NCI-H1092 (cell line): ENCODE measurements at regions not wholly inside any gene's neighbourhood (a gene's known extent, or its start where the extent isn't known, plus 50 kb on each side); places are given as distances from the start of the nearest gene placed in this dataset.
"Not testable (repeated sequence)": the region's sequence is repeated elsewhere in the genome, so short reads cannot be mapped to it uniquely, and the experiment has no call there.

Experiments used
- DNase-seq: peaks from one replicate; lab custom pipeline; 2025; lab: John Stamatoyannopoulos, UW

DNA sequence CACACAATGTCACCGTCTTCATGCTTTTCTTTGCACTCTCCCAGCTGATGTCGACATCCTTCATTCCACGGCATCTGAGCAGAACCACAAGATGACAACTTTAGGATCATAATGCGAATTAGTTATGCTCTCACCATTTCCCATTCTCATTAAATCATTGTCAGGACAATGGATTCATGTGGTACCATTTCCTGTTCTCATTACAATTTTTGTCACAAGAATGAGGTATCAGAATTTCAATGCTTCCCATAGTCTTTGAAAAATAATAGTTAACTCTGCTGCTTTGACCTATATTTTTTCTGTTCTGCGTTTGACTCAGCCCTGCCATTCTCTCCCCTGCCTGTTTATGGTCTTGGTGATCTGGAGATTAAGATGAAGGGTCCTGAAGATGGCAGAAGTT is 175.7 kb upstream of the MDFIC2 start:
- DNase-seq: no peak

DNA sequence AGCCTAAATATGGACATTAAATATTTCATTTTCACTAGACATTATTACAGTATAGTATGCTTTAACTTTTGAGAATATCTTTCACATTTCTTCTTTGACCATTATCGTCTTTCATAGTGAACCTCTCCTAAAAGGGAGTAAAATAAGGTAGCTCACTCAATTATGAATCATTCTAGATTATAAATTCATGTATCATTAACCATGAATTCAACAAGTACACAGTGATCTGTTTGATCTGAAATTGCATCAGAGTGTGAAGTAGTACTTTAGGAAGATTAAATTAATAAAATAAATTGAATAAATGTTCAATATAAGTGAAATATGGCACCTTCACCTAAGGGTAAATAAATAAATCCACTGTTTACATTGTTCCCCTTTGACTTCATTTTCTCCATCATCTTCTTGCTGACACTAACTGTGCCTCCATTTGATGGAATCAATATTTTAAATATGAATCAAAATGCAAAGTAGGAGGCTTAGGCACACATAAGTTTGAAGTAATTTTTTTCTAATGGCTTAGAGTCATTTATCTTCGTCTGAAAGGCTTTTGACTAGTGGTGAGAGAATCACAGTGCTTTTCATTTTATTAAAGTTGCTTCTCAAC is 174.1 kb upstream of the MDFIC2 start:
- no peak for DNase-seq

DNA sequence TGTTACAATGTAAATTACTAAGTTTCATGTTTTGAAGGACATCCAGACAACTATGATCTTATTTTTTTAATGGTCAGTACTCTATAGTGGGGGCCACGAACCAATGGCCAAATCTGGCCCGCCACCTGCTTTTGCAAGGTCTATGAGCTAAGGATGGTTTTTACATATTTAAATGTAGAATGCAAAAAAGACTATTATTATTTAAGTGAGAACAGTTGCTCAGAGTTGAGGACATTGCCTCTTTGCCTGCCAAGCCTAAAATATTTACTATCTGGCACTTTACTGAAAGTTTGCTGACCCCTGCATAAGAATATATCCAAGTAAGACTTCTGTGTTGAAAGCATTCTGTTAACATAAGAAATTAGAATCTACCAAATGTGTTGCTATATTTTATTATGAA is 163.7 kb upstream of the MDFIC2 start:
- no peak for DNase-seq

DNA sequence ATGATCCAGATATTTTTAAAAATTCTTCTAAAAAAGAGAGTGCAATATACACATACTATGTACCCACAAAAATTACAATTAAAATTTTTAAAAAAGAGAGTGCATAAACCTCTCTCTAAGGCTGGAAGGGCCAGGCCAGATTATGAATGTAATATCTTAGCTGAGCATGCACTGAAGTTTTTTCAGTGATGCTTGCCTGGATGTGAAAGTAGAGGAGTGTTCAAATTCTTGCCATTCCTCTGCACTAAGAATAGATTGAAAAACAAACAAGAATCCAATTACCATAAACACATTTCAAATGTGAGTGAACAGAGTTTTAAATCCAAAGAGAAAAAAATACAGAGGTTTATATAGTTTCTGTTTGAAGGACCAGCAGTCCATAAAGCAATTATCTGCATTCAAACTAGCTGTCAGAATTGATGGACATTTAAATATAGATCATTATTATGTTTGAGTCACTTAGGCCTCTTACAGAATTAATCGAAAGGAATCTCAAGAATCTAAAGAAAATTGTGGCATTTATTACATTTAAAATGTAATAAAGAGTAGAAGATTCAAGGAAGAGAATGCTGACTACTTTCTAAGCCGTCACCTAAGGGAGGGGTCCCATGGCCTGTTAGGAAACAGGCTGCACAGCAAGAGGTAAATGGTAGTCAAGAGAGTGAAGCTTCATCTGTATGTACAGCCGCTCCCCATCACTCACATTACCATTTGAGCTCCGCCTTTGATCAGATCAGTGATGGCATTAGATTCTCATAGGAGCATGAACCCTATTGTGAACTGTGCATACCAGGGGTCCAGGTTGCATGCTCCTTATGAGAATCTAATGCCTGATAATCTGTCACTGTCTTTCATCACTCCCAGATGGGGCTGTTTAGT is 159.3 kb upstream of the MDFIC2 start:
- no peak for DNase-seq

DNA sequence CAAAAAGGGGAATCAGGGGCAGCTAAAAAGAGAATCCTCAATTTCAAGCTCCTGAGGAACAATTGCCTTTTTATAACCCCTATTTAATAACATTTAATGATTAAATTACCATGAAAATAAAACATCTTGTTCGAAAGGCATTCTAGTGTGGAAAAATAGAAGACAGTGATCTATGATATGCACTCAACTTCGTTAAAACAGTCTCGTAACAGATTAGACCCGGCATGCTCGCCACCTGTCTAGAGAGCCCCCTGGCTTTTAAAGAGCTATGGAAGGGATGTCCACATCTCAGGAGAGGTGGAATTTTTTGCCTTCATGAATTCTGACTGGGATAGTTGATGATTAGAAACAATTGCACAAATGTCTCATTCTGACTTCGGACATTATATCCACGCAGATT is 153.7 kb upstream of the MDFIC2 start:
- DNase-seq: no peak

DNA sequence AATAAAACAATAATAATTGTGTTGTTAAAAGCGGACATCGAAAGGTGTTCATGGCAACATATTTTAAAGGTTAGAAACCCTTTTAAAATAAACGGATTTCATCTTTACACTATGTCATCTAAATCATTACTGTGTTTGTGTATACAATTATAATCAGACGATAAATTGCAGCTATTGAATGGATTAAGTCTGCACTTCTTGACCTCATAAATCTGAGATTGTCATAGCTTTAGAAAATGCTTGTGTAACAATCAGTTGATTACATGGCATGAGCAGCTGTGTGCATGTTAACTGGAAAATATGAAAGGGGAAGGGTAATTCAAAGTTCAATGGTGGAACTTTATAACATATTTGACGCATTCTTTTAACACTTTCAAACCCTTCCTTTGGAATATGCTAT is 152.4 kb upstream of the MDFIC2 start:
- no peak for DNase-seq

DNA sequence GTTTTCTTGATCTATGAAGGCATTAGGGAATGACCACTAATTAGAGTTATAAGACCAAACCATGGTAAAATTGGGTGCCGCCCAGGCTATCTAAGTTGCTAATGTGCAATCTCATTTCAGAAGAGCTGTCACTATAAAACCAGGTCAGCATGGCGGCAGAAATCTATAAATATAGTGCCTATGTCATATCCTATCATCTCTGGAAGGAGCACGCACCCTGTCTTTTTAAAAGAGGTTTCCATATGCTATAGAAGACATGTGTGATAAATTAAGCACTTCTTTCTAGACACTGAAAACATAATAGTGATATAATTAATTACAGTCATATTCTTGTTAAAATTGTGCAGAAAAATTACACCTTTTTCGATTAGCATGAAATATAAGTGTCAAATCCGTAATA is 152.0 kb upstream of the MDFIC2 start:
- DNase-seq: no peak

DNA sequence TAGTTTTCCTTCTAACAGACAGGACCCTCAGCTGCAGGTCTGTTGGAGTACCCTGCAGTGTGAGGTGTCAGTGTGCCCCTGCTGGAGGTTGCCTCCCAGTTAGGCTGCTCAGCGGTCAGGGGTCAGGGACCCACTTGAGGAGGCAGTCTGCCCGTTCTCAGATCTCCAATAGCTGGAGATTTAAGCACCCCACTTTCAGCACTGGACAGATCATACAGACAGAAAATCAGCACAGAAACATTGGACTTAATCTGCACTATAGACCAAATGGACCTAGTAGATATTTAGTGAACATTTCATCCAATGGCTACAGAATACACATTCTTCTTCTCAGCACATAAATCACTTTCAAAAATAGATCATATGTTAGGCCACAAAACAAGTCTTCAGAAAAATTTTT is 137.8 kb upstream of the MDFIC2 start:
- not testable (repeated sequence) for DNase-seq

DNA sequence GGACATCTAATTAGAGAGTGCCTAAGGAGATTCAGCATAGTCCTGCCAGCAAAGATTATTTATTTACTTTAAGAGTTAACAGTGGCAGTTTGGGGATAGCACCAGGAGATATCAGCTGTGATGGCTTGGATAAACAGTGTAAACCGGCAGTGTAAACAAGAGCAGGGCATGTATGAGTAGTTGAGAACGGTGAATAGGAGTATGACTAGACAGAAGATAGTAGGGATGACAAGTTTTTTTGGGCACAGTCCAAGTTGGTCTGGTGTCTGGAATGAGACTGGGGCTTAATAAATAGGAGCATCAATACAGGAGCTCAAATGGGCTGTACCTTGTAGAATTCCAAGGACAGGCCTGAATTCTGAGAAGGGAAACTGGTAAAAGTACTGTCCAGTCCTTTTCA is 123.0 kb upstream of the MDFIC2 start:
- not testable (repeated sequence) for DNase-seq

DNA sequence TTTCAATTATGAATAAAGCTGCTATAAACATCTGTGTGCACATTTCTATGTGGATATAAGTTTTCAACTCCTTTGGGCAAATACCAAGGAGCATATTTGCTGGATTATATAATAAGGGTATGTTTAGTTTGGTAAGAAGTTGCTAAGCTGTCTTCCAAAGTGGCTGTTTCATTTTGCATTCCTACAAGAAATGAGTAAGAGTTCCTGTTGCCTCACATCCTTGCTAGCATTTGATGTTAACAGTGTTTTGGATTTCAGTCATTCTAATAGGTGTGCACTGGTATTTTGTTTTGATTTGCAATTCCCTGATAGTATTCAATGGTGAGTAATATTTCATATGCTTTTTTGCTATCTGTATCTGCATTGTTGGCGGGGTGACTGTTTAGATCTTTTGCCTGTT is 120.7 kb upstream of the MDFIC2 start:
- DNase-seq: no peak

DNA sequence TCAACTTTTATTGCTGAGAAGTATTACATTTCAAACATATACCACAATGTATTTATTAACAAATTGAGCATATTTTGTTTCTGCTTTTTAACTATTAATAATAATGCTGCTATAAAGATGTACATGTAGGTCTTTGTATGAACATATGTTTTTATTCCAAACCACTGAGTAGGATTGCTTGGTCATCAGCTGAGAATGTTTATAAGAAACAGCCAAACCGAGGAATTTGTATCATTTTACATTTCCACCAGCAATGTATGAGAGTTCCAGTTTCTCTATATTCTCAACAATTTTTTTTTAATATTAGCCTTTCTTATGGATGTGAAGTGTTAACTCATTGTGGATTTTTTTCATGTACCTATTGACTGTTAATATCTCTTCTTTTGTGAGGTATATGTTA is 119.5 kb upstream of the MDFIC2 start:
- DNase-seq: no peak

DNA sequence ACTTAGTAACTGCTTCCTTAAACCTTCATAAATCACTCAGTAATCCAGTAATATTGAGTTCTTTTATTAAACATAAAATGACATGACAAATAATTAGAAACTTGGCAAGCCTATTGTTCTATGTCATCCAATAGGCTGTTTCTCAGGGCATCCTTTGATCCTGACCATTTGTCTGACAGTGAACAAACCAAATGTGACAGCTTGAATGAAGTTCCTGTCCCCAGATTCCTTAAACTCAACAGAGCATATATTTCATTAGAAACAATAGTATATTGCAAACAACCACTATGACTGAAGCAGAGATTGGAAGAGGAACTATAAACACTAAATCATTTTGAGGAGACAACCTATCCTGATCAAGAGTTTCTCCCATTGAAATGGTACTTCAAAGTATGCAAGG is 113.6 kb upstream of the MDFIC2 start:
- no peak for DNase-seq

DNA sequence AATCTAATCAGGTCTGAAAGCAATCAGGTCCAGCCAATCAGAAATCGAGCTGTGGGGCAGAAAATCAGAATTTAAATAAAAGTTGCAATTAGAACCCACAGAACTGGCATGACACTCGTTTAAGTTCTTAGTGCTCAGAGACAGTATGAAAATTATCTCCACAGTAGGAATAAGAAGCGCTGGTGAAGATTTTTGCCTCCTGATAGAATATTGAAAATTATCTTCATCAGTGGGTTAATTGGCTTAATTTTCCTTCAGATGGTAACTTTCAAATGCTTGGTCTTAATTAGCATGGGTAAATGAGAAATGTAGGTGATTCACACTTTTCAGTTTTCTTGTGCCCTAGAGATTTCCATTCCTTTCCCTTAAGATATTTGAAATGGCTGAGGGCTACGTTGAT is 109.1 kb upstream of the MDFIC2 start:
- no peak for DNase-seq

DNA sequence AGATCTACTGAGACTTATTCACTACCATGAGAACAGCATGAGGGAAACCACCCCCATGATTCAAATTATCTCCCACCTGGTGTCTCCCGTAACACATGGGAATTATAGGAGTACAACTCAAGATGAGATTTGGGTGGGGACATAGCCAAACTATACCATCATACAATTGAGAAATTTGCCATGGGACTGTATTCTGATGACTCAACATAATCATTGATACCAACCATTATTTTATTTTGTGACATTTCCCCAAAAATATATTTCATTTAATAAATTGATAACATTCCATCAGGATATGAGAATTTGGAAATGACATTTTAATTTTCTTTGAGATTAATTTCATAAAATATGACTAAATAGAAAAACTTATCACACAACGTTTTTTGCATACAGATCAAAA is 96.6 kb upstream of the MDFIC2 start:
- DNase-seq: no peak

DNA sequence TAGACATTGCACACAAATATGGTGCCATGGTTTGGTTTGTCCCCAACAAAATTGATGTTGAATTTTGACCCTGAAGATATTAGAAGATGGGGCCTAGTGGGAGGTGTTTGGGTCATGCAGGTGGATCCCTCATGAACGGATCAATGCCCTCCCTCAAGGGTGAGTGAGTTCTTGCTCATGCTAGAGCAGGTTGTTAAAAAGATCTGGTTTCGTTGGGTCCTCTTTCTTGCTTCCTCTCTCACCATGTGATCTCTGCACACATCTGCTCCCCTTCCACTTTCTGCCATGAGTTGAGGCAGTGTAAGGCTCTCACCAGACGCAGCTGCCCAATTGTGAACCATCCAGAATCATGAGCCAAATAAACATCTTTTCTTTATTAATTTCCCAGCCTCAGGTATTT is 87.8 kb upstream of the MDFIC2 start:
- DNase-seq: no peak

DNA sequence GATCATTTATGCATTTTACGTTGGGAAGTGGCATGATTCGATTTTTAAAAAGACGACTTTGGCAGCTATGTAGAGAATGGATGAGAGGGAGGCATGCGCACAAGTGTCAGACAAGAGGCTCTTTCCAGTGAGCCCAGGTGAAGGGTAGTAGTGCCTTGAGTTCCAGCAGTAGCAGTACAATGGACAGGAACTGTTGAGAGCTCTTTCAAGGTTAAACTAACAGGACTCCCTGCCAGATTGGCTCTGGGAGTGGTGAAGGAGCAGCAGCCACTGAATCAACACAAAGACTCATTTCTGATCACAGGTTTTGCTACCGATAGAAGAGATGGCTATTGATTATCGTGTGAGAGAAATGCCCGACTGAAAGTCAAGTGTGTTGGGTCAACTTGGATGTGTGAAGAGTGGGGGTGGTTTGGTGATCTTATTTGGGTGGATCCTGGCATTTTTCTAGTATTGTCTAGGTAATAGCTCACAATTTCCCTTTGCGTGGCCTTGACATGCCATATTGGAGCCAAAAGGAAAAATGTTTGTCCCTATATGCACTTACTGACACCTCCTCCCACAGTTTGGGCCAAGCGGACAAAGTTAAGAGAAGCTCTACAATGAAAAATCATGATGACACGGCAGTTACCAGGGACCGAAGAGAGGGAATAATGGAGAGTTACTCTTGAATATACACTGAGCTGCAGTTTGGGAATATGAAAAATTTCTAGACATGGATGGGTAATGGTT is 81.6 kb upstream of the MDFIC2 start:
- no peak for DNase-seq

DNA sequence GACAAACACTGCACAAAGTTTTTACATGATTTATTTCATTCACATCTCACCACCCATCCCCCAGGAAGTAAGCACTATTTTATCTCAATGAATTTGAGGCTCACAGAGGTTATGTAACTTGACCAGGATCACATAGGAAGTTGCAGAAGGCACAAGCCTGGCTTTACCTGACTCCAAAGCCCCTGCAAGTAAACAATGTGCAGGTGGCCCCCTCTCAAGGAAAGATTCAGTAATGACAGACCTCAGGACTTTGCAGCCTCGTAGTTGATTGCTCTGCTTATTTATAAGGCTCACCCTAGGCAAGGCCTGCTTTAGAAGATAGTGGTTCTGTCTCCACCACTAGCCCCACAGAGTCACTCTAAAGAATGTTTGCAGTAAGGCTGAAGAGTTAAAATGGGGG is 79.8 kb upstream of the MDFIC2 start:
- DNase-seq: no peak

DNA sequence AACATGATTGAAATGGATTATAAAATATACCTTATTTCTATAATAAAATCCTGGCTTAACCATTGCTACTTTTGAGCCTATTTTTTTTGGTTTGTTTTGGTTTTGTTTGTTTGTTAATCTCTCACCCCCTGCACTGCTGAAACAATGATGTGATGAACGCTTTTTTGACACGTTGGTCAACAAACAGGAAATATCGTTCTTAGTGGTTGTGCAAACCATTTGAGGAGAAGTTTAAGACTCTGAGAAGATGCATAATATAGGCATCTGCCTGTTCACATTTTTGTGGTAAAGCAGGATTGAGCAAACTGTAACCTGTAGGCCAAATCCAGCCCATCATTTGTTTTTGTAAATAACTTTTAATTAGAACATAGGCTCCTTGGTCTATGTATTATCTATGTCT is 75.5 kb upstream of the MDFIC2 start:
- no peak for DNase-seq

DNA sequence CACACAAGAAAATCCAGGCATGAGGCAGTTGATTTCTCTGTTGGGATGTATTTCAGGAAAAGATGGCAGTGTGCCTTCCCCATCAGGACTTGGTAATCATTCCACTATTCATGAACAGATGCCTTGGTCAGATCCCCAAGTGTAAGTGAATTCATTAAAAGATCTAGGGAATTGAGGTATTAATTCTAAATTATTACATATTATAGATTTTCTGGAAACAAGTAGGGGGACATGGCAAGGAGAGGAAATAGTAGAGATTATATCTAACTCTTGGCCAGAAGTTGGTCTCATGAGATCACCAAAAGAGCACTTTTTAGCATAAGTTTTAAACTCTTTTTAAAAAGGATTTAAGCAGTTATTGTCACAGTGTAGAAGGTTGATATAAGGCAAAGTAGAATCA is 74.4 kb upstream of the MDFIC2 start:
- no peak for DNase-seq

DNA sequence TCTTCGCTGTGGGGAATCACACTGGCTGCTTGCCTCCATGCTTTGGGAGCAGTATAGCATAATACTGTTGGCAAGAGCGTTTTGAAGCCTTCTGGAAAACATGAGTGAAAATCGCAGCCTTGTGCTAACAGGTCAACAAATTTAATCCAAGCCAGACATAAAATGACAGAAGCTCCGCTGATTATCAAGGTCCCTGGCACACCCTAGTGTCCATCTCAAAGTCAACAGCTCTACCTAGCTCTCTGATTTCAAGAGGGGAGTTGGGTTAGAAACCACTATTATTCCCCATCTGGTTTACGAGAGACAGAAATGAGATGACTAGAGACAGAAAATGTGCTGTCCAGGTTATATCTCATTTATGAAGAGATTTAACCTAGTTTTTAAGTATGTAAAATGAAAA is 73.6 kb upstream of the MDFIC2 start:
- no peak for DNase-seq

DNA sequence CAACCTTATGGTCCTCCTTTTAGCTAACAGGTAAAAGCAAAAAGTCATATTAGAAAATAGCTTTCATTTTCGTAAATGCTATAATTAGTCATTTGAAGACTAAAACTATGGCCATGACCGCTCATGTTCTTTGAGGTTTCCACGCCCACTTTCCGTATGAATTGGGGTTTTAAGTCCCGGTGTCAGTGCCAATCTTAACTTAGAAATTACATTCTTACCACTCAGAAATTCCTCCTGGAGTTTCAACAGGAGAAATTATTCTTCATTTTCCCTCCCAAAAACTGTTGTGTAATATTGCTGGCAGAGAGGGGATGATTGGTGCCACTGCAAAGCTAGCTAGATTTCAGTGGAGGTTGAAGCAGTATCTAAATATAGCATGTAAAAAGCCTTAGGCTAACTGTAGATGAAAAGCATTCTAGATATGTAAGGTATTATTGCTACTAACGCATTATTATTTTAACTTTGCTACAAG is 71.0 kb upstream of the MDFIC2 start:
- no peak for DNase-seq

DNA sequence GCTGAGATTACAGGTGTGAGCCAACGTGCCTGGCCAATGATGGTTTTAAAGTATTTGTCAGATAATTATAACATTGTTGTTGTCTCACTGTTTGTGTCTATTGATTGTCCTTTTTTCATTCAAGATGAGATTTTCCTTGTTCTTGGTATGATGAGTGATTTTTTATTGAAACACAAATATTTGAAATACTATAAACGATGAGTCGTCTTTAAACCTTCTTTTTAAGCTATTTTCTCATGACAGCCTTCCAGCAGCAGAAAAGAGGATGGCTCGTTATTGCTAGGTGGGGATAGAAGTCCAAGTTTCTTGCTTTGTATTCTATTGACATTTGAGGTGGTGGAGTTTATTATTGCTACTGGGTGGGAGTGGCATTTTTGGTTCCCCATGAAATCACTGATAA is 61.7 kb upstream of the MDFIC2 start:
- DNase-seq: no peak
